RWPE1 (cell line): ENCODE measurements at regions not wholly inside any gene's neighbourhood (a gene's known extent, or its start where the extent isn't known, plus 50 kb on each side); places are given as distances from the start of the nearest gene placed in this dataset.

Experiments
- CTCF ChIA-PET: fragments of 350-600 bp; sonication (Branson Sonifier 250); formaldehyde crosslinking; extraction: SDS; loops from one replicate; lab custom pipeline; 2021; lab: Yijun Ruan, JAX
- POLR2A ChIA-PET: fragments of 400-600 bp; formaldehyde crosslinking; extraction: SDS; loops from one replicate; lab custom pipeline; 2020; ENCODE audit warnings: antibody characterized with exemption; ENCODE audit not compliant: low non-redundant PET; lab: Yijun Ruan, JAX
- DNase-seq: peaks from one replicate; pipeline ENCODE4 v3.0.0; 2012; ENCODE audit warnings: low spot score
- H3K27ac ChIP-seq: fragments of 450-650 bp; 2 replicates; pipeline ENCODE4 v1.5.1; 2017
- CTCF ChIP-seq: fragments of 450-650 bp; conservative IDR thresholded peaks from 2 replicates; pipeline ENCODE4 v1.5.1; 2017; ENCODE audit warnings: low read depth, mild to moderate bottlenecking

- no peak for TF ChIP-seq CTCF
- no peak overlapping the region for H3K27ac ChIP-seq
- DNase-seq: no peak
- ChIA-PET CTCF (interaction anchor here (0.6 kb wide), 1 partner anchor 581 kb away, joined by 3 read pairs; no protein-coding TSS in a partner anchor), POLR2A (no interaction called here)
Measured at GRCh38 chr2:238557936-238558335, 131.2 kb downstream of the ASB1 start.

GRCh38 chr2:238558456-238559099, 131.9 kb downstream of the ASB1 start:
- no peak for DNase-seq
- no peak for TF ChIP-seq CTCF
- CTCF ChIA-PET: interaction anchor here (1.2 kb wide), 1 partner anchor 17 kb away, joined by 3 read pairs; no protein-coding TSS in a partner anchor
- H3K27ac ChIP-seq: no peak overlapping the region
- POLR2A ChIA-PET: no interaction called here

- POLR2A ChIA-PET: no interaction called here
- TF ChIP-seq CTCF: no peak
- CTCF ChIA-PET: no interaction called here
- peak overlapping the region; percentile 39; the same call in 1 of the 2 replicates for H3K27ac ChIP-seq
- no peak for DNase-seq
Measured at GRCh38 chr2:238560234-238560633, 133.5 kb downstream of the ASB1 start.

- peak overlapping the region; percentile 39; the same call in 1 of the 2 replicates for H3K27ac ChIP-seq
- ChIA-PET CTCF (no interaction called here), POLR2A (no interaction called here)
- TF ChIP-seq CTCF: no peak
- peak; percentile 42 for DNase-seq
Measured at GRCh38 chr2:238561230-238561629, 134.5 kb downstream of the ASB1 start.

- ChIA-PET POLR2A (no interaction called here), CTCF (no interaction called here)
- no peak for TF ChIP-seq CTCF
- H3K27ac ChIP-seq: no peak overlapping the region
- DNase-seq: no peak
Measured at GRCh38 chr2:238562446-238562845, 135.7 kb downstream of the ASB1 start.

GRCh38 chr2:238563551-238563950, 136.8 kb downstream of the ASB1 start:
- no peak overlapping the region for H3K27ac ChIP-seq
- CTCF ChIA-PET: no interaction called here
- POLR2A ChIA-PET: no interaction called here
- DNase-seq: no peak
- no peak for TF ChIP-seq CTCF
